ENCODE measurements at regions not wholly inside any gene's neighbourhood (a gene's known extent, or its start where the extent isn't known, plus 50 kb on each side); places are given as distances from the start of the nearest gene placed in this dataset.

DNA sequence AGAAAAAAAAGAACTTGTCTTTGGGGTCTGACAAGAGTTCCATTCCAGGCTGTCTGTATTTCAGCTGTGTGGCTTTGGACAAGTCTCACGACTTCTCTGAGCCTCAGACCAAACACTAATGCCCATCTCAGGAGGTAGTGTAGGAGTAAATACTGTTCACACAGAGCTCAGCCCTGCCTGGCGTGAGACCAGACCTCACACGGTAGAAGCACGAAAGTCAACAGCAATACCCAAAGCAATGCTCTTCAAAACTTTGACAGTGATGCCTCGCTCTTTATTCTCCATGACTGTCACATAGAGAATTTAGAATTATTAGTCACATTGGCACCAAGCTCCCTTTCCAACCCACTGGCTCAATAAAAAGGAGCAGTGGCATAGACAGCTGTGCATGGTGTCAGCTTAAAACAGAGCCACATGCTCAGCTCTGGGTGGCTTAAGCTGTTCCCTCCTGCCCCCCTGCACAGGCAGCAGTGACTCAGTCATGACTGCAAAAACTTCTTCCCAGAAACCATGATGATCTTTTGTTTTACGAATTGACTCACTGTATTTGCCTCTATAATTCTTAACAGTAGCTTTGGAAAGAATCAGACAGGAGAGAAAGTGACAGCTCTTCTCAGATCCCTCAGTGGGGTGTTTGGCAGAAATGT lies 74.0 kb upstream of the PHF21B start:
- H3K9me2 ChIP-seq (ENCODE audit: insufficient read depth), result no peaks in the 10 kb centered on the region
- no peaks in the 10 kb centered on the region for H3K79me2 ChIP-seq (ENCODE audit: insufficient read depth, low read length)
- H2AFZ ChIP-seq (ENCODE audit: low read depth, low read length, poor library complexity, severe bottlenecking), result no peak overlapping the region
- H4K20me1 ChIP-seq (ENCODE audit: insufficient read depth), result no peaks in the 10 kb centered on the region
- no peaks in the 10 kb centered on the region for H3K9me3 ChIP-seq (ENCODE audit: control insufficient read depth in 1 of 2, insufficient read depth in 1 of 2, low read depth in 1 of 2, low read length in 2 of 2)
- ATAC-seq (no peak), DNase-seq (ENCODE audit: low read depth, low spot score) (no peak)
- no peak overlapping the region for H3K4me3 ChIP-seq (replicated peaks in 1 of 2; ENCODE audit: low read depth in 1 of 2, low read length in 2 of 2)
- ChIA-PET POLR2A (no interaction called here), RAD21 (ENCODE audit: low non-redundant PET in 1 of 2, low total read pairs in 2 of 2, uncharacterized antibody in 2 of 2, unreplicated experiment in 2 of 2) (no interaction called here), CTCF (interaction anchor here (0.7 to 1.5 kb wide), 4 partner anchors 11 to 263 kb away, joined by 3 to 6 read pairs (median 3); no protein-coding TSS in a partner anchor)
- peaks cover 0 to 4% of the 10 kb centered on the region in 2 experiments; a peak in 1 of 4 replicates for H3K4me1 ChIP-seq (ENCODE audit: control insufficient read depth in 1 of 2, insufficient read depth in 2 of 2, low read length in 2 of 2)
- TF ChIP-seq, protein P1, sequence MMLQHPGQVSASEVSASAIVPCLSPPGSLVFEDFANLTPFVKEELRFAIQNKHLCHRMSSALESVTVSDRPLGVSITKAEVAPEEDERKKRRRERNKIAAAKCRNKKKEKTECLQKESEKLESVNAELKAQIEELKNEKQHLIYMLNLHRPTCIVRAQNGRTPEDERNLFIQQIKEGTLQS (IDR thresholded peaks at IDR 0.05), result no peak
- TF ChIP-seq EGR1 (IDR thresholded peaks at IDR 0.05; ENCODE audit: low read depth), result no peak
- TF ChIP-seq CBX3 (IDR thresholded peaks at IDR 0.05; ENCODE audit: low read depth), result no peak
- TF ChIP-seq FOSL1 (IDR thresholded peaks at IDR 0.05; ENCODE audit: low read depth), result no peak
- TF ChIP-seq RAD21 (IDR thresholded peaks at IDR 0.05; ENCODE audit: low read depth), result no peak
- TF ChIP-seq, protein P2, sequence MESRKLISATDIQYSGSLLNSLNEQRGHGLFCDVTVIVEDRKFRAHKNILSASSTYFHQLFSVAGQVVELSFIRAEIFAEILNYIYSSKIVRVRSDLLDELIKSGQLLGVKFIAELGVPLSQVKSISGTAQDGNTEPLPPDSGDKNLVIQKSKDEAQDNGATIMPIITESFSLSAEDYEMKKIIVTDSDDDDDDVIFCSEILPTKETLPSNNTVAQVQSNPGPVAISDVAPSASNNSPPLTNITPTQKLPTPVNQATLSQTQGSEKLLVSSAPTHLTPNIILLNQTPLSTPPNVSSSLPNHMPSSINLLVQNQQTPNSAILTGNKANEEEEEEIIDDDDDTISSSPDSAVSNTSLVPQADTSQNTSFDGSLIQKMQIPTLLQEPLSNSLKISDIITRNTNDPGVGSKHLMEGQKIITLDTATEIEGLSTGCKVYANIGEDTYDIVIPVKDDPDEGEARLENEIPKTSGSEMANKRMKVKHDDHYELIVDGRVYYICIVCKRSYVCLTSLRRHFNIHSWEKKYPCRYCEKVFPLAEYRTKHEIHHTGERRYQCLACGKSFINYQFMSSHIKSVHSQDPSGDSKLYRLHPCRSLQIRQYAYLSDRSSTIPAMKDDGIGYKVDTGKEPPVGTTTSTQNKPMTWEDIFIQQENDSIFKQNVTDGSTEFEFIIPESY (IDR thresholded peaks at IDR 0.05; ENCODE audit: extremely low read depth, insufficient replicate concordance, low read length), result no peak
- no peaks in the 10 kb centered on the region for H3K36me3 ChIP-seq (ENCODE audit: control insufficient read depth in 1 of 2, insufficient read depth in 2 of 2, low read length in 2 of 2)
- H3K27ac ChIP-seq (ENCODE audit: low read depth, low read length), result no peak overlapping the region
- H3K4me2 ChIP-seq (ENCODE audit: low read length), result no peak overlapping the region
- BruUV-seq (replicated peaks), result no TSS peak
- no peaks in the 10 kb centered on the region; the same call in 1 of the 2 replicates for H3K27me3 ChIP-seq (ENCODE audit: insufficient read depth, low read length)
- intact Hi-C loops (cut with micrococcal nuclease), result loop anchor here (2.0 to 5.0 kb wide), 2 partner anchors 263 to 386 kb away; no protein-coding TSS in a partner anchor
- no peak overlapping the region for H3K9ac ChIP-seq (ENCODE audit: low read length)

All from HCT116 (cell line).